Left lung (tissue), 4 donors: ENCODE measurements at regions not wholly inside any gene's neighbourhood (a gene's known extent, or its start where the extent isn't known, plus 50 kb on each side); places are given as distances from the start of the nearest gene placed in this dataset.

Experiments
- ATAC-seq: fragments of 200-7000 bp; cut with Tn5 transposase; one replicate; pipeline ENCODE4 v1.9.1; 2020; ENCODE audit warnings: moderate library complexity
- DNase-seq, 4 donors: peaks; one replicate each; pipeline ENCODE4 v3.0.0-alpha.2; 2013 to 2020
- H3K27ac ChIP-seq, 2 donors: fragments of 200-600 bp; sonication (generic) in 1 of 2; one replicate each; pipeline versions ENCODE4 v1.5.0 to v1.8.0; 2020 to 2021
- H3K27me3 ChIP-seq, 2 donors: fragments of 200-600 bp; sonication (generic) in 1 of 2; one replicate each; pipeline versions ENCODE4 v1.5.0 to v1.8.0; 2020 to 2021
- H3K36me3 ChIP-seq, 2 donors: fragments of 200-600 bp; sonication (generic) in 1 of 2; one replicate each; pipeline versions ENCODE4 v1.5.0 to v1.8.0; 2020 to 2021
- H3K4me1 ChIP-seq, 2 donors: fragments of 200-600 bp; one replicate each; pipeline ENCODE4 v1.8.0; 2021
- H3K4me3 ChIP-seq, 2 donors: fragments of 200-600 bp; sonication (generic) in 1 of 2; one replicate each; pipeline versions ENCODE4 v1.5.0 to v1.8.0; 2020 to 2021; ENCODE audit warnings: mild to moderate bottlenecking in 1 of 2
- H3K9me3 ChIP-seq, 2 donors: fragments of 200-600 bp; sonication (generic) in 1 of 2; one replicate each; pipeline versions ENCODE4 v1.5.0 to v1.8.0; 2020 to 2021
- CTCF ChIP-seq, 2 donors: fragments of 200-600 bp; sonication (generic) in 1 of 2; IDR thresholded peaks; one replicate each; pipeline versions ENCODE4 v1.5.0 to v1.8.0; 2021; ENCODE audit warnings: antibody characterized with exemption in 2 of 2
- intact Hi-C, 2 donors: fragments of 100-400 bp; cut with DNase I; formaldehyde crosslinking; loops; one replicate each; pipeline versions ENCODE4 v1.11.2 to v1.14.2; 2022
- donor health status: DM: no; HTN: yes; CAD: no.
- donor health status: DM: no; HTN: no; CAD: no.

GRCh38 chr6:140079328-140079727 is 704.9 kb upstream of the CITED2 start:
- no peak for TF ChIP-seq CTCF (IDR thresholded peaks at IDR 0.05)
- ATAC-seq (peak; percentile 83), DNase-seq (peak in 2 of 4 donors; percentile 59 to 62)
- intact Hi-C loops, result no loop called here
- H3K27me3 ChIP-seq, result no peaks in the 10 kb centered on the region
- H3K27ac ChIP-seq, result peak overlapping the region; percentile 40 to 42
- peaks cover 0 to 3% of the 10 kb centered on the region in 2 donors for H3K4me1 ChIP-seq
- H3K36me3 ChIP-seq, result no peaks in the 10 kb centered on the region
- no peak overlapping the region for H3K4me3 ChIP-seq
- no peaks in the 10 kb centered on the region for H3K9me3 ChIP-seq

GRCh38 chr6:140078561-140079125 is 704.2 kb upstream of the CITED2 start:
- no peaks in the 10 kb centered on the region for H3K27me3 ChIP-seq
- TF ChIP-seq CTCF (IDR thresholded peaks at IDR 0.05), result no peak
- intact Hi-C loops, result no loop called here
- no peaks in the 10 kb centered on the region for H3K36me3 ChIP-seq
- no peak overlapping the region for H3K4me3 ChIP-seq
- no peaks in the 10 kb centered on the region for H3K9me3 ChIP-seq
- peaks cover 0 to 3% of the 10 kb centered on the region in 2 donors for H3K4me1 ChIP-seq
- DNase-seq (peak in 2 of 4 donors; percentile 68 to 74), ATAC-seq (peak; percentile 69)
- peak overlapping the region in 1 of 2 donors; percentile 40 for H3K27ac ChIP-seq

GRCh38 chr6:140077827-140078560 is 703.5 kb upstream of the CITED2 start:
- no peak for TF ChIP-seq CTCF (IDR thresholded peaks at IDR 0.05)
- ATAC-seq (no peak), DNase-seq (no peak)
- intact Hi-C loops, result no loop called here
- H3K27me3 ChIP-seq, result no peaks in the 10 kb centered on the region
- H3K9me3 ChIP-seq, result no peaks in the 10 kb centered on the region
- H3K36me3 ChIP-seq, result no peaks in the 10 kb centered on the region
- peaks cover 0 to 3% of the 10 kb centered on the region in 2 donors for H3K4me1 ChIP-seq
- peak overlapping the region in 1 of 2 donors; percentile 22 for H3K27ac ChIP-seq
- no peak overlapping the region for H3K4me3 ChIP-seq

- Histone ChIP-seq H3K9me3 (no peaks in the 10 kb centered on the region), H3K36me3 (no peaks in the 10 kb centered on the region), H3K4me3 (no peak overlapping the region), H3K4me1 (peaks cover 0 to 8% of the 10 kb centered on the region in 2 donors), H3K27me3 (no peaks in the 10 kb centered on the region), H3K27ac (no peak overlapping the region)
- intact Hi-C loops, result no loop called here
- DNase-seq, result no peak
- ATAC-seq, result no peak
- no peak for TF ChIP-seq CTCF (IDR thresholded peaks at IDR 0.05)
Measured at GRCh38 chr6:140076105-140076504, 701.7 kb upstream of the CITED2 start.

GRCh38 chr6:140073456-140073855 is 699.0 kb upstream of the CITED2 start:
- Histone ChIP-seq H3K27me3 (no peaks in the 10 kb centered on the region), H3K4me3 (no peak overlapping the region), H3K4me1 (peaks cover 0 to 5% of the 10 kb centered on the region in 2 donors), H3K27ac (no peak overlapping the region), H3K36me3 (no peaks in the 10 kb centered on the region), H3K9me3 (no peaks in the 10 kb centered on the region)
- TF ChIP-seq CTCF (IDR thresholded peaks at IDR 0.05), result no peak
- DNase-seq (peak in 1 of 4 donors; percentile 32), ATAC-seq (no peak)
- intact Hi-C loops, result no loop called here
